ENCODE measurements at regions not wholly inside any gene's neighbourhood (a gene's known extent, or its start where the extent isn't known, plus 50 kb on each side); places are given as distances from the start of the nearest gene placed in this dataset.

GRCh38 chr4:62324215-62324614 lies 1124.1 kb downstream of the ADGRL3 start:
- H3K4me1 ChIP-seq, result no peaks in the 10 kb centered on the region
- DNase-seq (ENCODE audit: low spot score in 2 of 2), result no peak
- no peak overlapping the region for H3K27ac ChIP-seq
- intact Hi-C loops (cut with DNase I), result no loop called here
- H3K36me3 ChIP-seq, result no peaks in the 10 kb centered on the region
- H3K4me3 ChIP-seq, result no peak overlapping the region
- TF ChIP-seq, protein P1, sequence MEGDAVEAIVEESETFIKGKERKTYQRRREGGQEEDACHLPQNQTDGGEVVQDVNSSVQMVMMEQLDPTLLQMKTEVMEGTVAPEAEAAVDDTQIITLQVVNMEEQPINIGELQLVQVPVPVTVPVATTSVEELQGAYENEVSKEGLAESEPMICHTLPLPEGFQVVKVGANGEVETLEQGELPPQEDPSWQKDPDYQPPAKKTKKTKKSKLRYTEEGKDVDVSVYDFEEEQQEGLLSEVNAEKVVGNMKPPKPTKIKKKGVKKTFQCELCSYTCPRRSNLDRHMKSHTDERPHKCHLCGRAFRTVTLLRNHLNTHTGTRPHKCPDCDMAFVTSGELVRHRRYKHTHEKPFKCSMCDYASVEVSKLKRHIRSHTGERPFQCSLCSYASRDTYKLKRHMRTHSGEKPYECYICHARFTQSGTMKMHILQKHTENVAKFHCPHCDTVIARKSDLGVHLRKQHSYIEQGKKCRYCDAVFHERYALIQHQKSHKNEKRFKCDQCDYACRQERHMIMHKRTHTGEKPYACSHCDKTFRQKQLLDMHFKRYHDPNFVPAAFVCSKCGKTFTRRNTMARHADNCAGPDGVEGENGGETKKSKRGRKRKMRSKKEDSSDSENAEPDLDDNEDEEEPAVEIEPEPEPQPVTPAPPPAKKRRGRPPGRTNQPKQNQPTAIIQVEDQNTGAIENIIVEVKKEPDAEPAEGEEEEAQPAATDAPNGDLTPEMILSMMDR (IDR thresholded peaks at IDR 0.05), result no peak
- no peaks in the 10 kb centered on the region for H3K9me3 ChIP-seq
- no peaks in the 10 kb centered on the region for H3K27me3 ChIP-seq

GRCh38 chr4:62320612-62321011 lies 1120.5 kb downstream of the ADGRL3 start:
- Histone ChIP-seq H3K27ac (no peak overlapping the region), H3K4me3 (no peak overlapping the region), H3K36me3 (no peaks in the 10 kb centered on the region), H3K27me3 (no peaks in the 10 kb centered on the region), H3K4me1 (no peaks in the 10 kb centered on the region), H3K9me3 (no peaks in the 10 kb centered on the region)
- intact Hi-C loops (cut with DNase I), result no loop called here
- TF ChIP-seq, protein P1 (IDR thresholded peaks at IDR 0.05), result no peak
- no peak for DNase-seq (ENCODE audit: low spot score in 2 of 2)

DNA sequence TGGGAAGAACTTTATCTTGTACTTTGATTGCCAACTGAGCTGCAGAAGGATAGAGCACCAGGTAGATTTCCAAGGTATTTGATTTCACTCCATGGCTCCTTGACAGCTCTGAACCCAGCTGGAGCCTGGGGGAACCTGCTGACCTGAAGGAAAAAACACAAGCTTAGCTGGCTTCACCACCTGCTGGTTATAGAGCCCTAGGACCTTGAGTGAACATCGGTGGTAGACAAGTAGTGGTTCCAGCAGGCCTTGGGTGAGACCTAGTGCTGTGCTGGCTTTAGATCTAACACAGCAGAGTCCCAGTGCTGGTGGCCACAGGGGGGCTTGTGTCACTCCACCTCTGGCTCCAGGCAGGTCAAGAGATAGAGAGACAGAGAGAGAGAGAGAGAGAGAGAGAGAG lies 1102.6 kb downstream of the ADGRL3 start:
- intact Hi-C loops (cut with DNase I), result no loop called here
- peaks cover 0 to 15% of the 10 kb centered on the region in 2 donors for H3K9me3 ChIP-seq
- no peak for DNase-seq (ENCODE audit: low spot score in 2 of 2)
- TF ChIP-seq, protein P1 (IDR thresholded peaks at IDR 0.05), result no peak
- no peak overlapping the region for H3K4me3 ChIP-seq
- H3K4me1 ChIP-seq, result no peaks in the 10 kb centered on the region
- H3K27ac ChIP-seq, result no peak overlapping the region
- H3K36me3 ChIP-seq, result no peaks in the 10 kb centered on the region
- H3K27me3 ChIP-seq, result no peaks in the 10 kb centered on the region

DNA sequence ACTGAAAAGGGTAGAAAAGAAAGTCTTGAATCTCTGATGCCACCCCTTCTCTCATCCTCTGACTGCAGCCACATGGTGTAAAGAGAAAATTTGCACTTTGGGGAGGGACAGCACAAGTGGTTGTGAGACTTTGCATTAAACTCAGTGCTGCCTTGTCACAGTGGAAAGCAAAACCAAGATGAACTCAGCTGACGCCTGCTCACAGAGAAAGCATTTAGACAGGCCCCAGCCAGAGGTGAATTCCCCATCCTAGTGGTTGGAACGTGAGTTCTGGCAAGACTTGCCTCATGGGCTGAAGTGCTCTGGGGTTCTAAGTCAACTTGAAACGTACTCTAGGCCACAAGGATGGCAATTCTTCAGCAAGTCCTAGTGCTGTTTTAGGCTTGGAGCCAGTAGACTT lies 1101.4 kb downstream of the ADGRL3 start:
- intact Hi-C loops (cut with DNase I), result no loop called here
- no peak overlapping the region for H3K4me3 ChIP-seq
- H3K4me1 ChIP-seq, result no peaks in the 10 kb centered on the region
- H3K36me3 ChIP-seq, result no peaks in the 10 kb centered on the region
- H3K27ac ChIP-seq, result no peak overlapping the region
- no peak for DNase-seq (ENCODE audit: low spot score in 2 of 2)
- TF ChIP-seq, protein P1 (IDR thresholded peaks at IDR 0.05), result no peak
- no peaks in the 10 kb centered on the region for H3K27me3 ChIP-seq
- H3K9me3 ChIP-seq, result peaks cover 0 to 8% of the 10 kb centered on the region in 2 donors

GRCh38 chr4:62293551-62293950 lies 1093.4 kb downstream of the ADGRL3 start:
- Histone ChIP-seq H3K27me3 (no peaks in the 10 kb centered on the region), H3K9me3 (no peaks in the 10 kb centered on the region), H3K4me3 (no peak overlapping the region), H3K36me3 (no peaks in the 10 kb centered on the region), H3K27ac (no peak overlapping the region), H3K4me1 (no peaks in the 10 kb centered on the region)
- TF ChIP-seq, protein P1 (IDR thresholded peaks at IDR 0.05), result no peak
- no peak for DNase-seq (ENCODE audit: low spot score in 2 of 2)
- intact Hi-C loops (cut with DNase I), result no loop called here

DNA sequence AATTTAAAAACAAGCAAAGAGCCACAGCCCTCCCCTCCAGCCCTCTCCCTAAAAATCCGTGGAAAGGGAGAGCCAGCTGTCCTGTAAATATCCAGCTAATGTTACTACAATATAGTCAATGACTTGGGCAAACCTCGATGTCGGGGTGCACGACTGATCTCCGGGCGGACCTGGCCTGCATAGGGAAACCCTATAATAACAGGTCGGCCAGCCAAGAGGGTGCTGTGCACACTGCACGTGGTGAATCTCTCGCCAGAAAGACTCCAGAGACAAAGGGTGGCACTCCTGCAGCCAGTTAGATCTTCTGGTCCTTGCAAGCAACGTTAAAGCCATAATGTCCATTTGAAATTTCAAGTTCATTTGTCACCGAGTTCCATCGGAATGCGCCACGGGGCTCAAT lies 1092.8 kb downstream of the ADGRL3 start:
- DNase-seq (ENCODE audit: low spot score in 2 of 2), result no peak
- H3K27me3 ChIP-seq, result no peaks in the 10 kb centered on the region
- no peaks in the 10 kb centered on the region for H3K36me3 ChIP-seq
- intact Hi-C loops (cut with DNase I), result no loop called here
- TF ChIP-seq, protein P1 (IDR thresholded peaks at IDR 0.05), result no peak
- H3K9me3 ChIP-seq, result no peaks in the 10 kb centered on the region
- H3K27ac ChIP-seq, result no peak overlapping the region
- H3K4me3 ChIP-seq, result no peak overlapping the region
- no peaks in the 10 kb centered on the region for H3K4me1 ChIP-seq
